ENCODE measurements at regions not wholly inside any gene's neighbourhood (a gene's known extent, or its start where the extent isn't known, plus 50 kb on each side); places are given as distances from the start of the nearest gene placed in this dataset.

GRCh38 chr4:184922301-184922700 lies 96.0 kb upstream of the HELT start:
- TF ChIP-seq CTCF (IDR thresholded peaks at IDR 0.05) = no peak
- no peak overlapping the region for H3K4me3 ChIP-seq
- H3K36me3 ChIP-seq = no peaks in the 10 kb centered on the region
- no peak for ATAC-seq
- H3K27ac ChIP-seq = no peak overlapping the region
- intact Hi-C loops (cut with DNase I) = no loop called here
- H3K27me3 ChIP-seq = no peaks in the 10 kb centered on the region
- no peak for DNase-seq
- H3K9me3 ChIP-seq = no peaks in the 10 kb centered on the region
- no peaks in the 10 kb centered on the region for H3K4me1 ChIP-seq
- 61% methylated on average over 2 of the region's 3 CpGs for WGBS (ENCODE audit: insufficient coverage, low coverage, low lambda C conversion rate, missing lambda C conversion rate)

GRCh38 chr4:184924516-184924915 lies 93.8 kb upstream of the HELT start:
- Histone ChIP-seq H3K9me3 (no peaks in the 10 kb centered on the region), H3K36me3 (no peaks in the 10 kb centered on the region), H3K27me3 (no peaks in the 10 kb centered on the region), H3K4me3 (no peak overlapping the region), H3K27ac (no peak overlapping the region), H3K4me1 (no peaks in the 10 kb centered on the region)
- DNase-seq = no peak
- intact Hi-C loops (cut with DNase I) = no loop called here
- WGBS (ENCODE audit: insufficient coverage, low coverage, low lambda C conversion rate, missing lambda C conversion rate) = 70% methylated on average over 2 of the region's 2 CpGs
- no peak for ATAC-seq
- TF ChIP-seq POLR2A (IDR thresholded peaks at IDR 0.05) (no peak), CTCF (IDR thresholded peaks at IDR 0.05) (no peak)

GRCh38 chr4:184929476-184929875 lies 88.8 kb upstream of the HELT start:
- no peak for ATAC-seq
- Histone ChIP-seq H3K4me1 (no peaks in the 10 kb centered on the region), H3K27me3 (no peaks in the 10 kb centered on the region), H3K4me3 (no peak overlapping the region), H3K9me3 (no peaks in the 10 kb centered on the region), H3K27ac (no peak overlapping the region), H3K36me3 (no peaks in the 10 kb centered on the region)
- intact Hi-C loops (cut with DNase I) = no loop called here
- 98% methylated on average over 7 of the region's 8 CpGs for WGBS (ENCODE audit: insufficient coverage, low coverage, low lambda C conversion rate, missing lambda C conversion rate)
- no peak for TF ChIP-seq POLR2A (IDR thresholded peaks at IDR 0.05)
- TF ChIP-seq CTCF (IDR thresholded peaks at IDR 0.05) = no peak
- no peak for DNase-seq

GRCh38 chr4:184930026-184930425 lies 88.3 kb upstream of the HELT start:
- no peak for ATAC-seq
- intact Hi-C loops (cut with DNase I) = no loop called here
- TF ChIP-seq POLR2A (IDR thresholded peaks at IDR 0.05) (no peak), CTCF (IDR thresholded peaks at IDR 0.05) (no peak)
- no peak overlapping the region for H3K27ac ChIP-seq
- no peaks in the 10 kb centered on the region for H3K4me1 ChIP-seq
- DNase-seq = no peak
- no peaks in the 10 kb centered on the region for H3K36me3 ChIP-seq
- no peak overlapping the region for H3K4me3 ChIP-seq
- no peaks in the 10 kb centered on the region for H3K9me3 ChIP-seq
- no peaks in the 10 kb centered on the region for H3K27me3 ChIP-seq

- no peaks in the 10 kb centered on the region for H3K27me3 ChIP-seq
- 50% methylated on average over 2 of the region's 7 CpGs for WGBS (ENCODE audit: insufficient coverage, low coverage, low lambda C conversion rate, missing lambda C conversion rate)
- no peak for DNase-seq
- H3K9me3 ChIP-seq = no peaks in the 10 kb centered on the region
- intact Hi-C loops (cut with DNase I) = no loop called here
- no peak overlapping the region for H3K4me3 ChIP-seq
- no peak overlapping the region for H3K27ac ChIP-seq
- H3K36me3 ChIP-seq = no peaks in the 10 kb centered on the region
- H3K4me1 ChIP-seq = peaks cover 0 to 9% (median 3%) of the 10 kb centered on the region in 4 donors
- no peak for ATAC-seq
- TF ChIP-seq POLR2A (IDR thresholded peaks at IDR 0.05) (no peak), CTCF (IDR thresholded peaks at IDR 0.05) (no peak)
Observed at GRCh38 chr4:184932343-184932742, 85.9 kb upstream of the HELT start.
